Panc1 (cell line): ENCODE measurements at regions not wholly inside any gene's neighbourhood (a gene's known extent, or its start where the extent isn't known, plus 50 kb on each side); places are given as distances from the start of the nearest gene placed in this dataset.

Source experiments
- CTCF ChIP-seq: fragments of 450-650 bp; IDR thresholded peaks from 2 replicates; pipeline ENCODE4 v1.5.1; 2017; ENCODE audit warnings: mild to moderate bottlenecking
- POLR2AphosphoS5 ChIP-seq: IDR thresholded peaks from 2 replicates; pipeline ENCODE4 v1.6.1; 2012; ENCODE audit warnings: mild to moderate bottlenecking, low read depth, low read length, moderate library complexity
- SIN3A ChIP-seq: IDR thresholded peaks from 2 replicates; pipeline ENCODE4 v1.6.1; 2012; ENCODE audit warnings: low read depth, mild to moderate bottlenecking, low read length, moderate library complexity, borderline replicate concordance; ENCODE audit not compliant: insufficient read depth

- TF ChIP-seq POLR2AphosphoS5 (no peak), CTCF (no peak), SIN3A (no peak)
These were observed 153.5 kb upstream of the RAI14 start for GRCh38 chr5:34502581-34502980.
